ENCODE measurements at regions not wholly inside any gene's neighbourhood (a gene's known extent, or its start where the extent isn't known, plus 50 kb on each side); places are given as distances from the start of the nearest gene placed in this dataset.

DNA sequence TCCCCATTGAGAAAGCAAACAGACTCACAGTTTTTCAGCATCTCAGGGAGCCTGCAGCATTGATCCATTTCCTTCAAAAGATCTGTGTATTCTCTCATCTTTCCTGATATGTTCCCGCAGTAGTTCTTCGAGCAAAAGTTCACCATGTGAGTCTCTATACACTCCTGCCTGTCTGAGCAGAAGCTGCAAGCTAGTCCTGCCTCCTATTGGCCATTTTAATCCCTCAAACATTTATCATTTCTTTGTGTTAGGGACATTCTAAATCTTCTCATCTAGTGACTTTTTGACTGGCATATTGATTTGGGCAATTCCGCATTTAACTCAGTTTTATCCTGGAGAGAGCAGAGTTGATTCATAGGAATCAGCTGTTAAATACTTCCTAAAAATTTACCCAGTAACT is 660.4 kb upstream of the KLF12 start:
- no peaks in the 10 kb centered on the region for H3K4me1 Mint-ChIP-seq
- 93% methylated on average over 3 of the region's 3 CpGs for WGBS (ENCODE audit: insufficient coverage)
- no peak overlapping the region for H3K27ac Mint-ChIP-seq
- peaks cover 8% of the 10 kb centered on the region for H3K36me3 Mint-ChIP-seq
- intact Hi-C loops (cut with micrococcal nuclease), result no loop called here
- TF ChIP-seq CTCF (IDR thresholded peaks at IDR 0.05), result no peak
- H3K9me3 ChIP-seq (ENCODE audit: control insufficient read depth, insufficient read depth, low read length), result no peaks in the 10 kb centered on the region
- H3K36me3 ChIP-seq (ENCODE audit: control insufficient read depth, insufficient read depth, low read length), result no peaks in the 10 kb centered on the region
- peaks cover 0 to 2% of the 10 kb centered on the region in 2 donors for H3K9me3 Mint-ChIP-seq
- ATAC-seq (no peak), DNase-seq (no peak)
- H3K4me3 Mint-ChIP-seq, result no peak overlapping the region
- no peak overlapping the region for H3K4me3 ChIP-seq (ENCODE audit: low read length)
- no peaks in the 10 kb centered on the region for H3K4me1 ChIP-seq (ENCODE audit: control insufficient read depth, insufficient read depth, low read length)
- H3K27me3 ChIP-seq (ENCODE audit: control insufficient read depth, insufficient read depth, low read length), result no peaks in the 10 kb centered on the region
- no peak overlapping the region for H3K27ac ChIP-seq (ENCODE audit: low read length)
- H3K27me3 Mint-ChIP-seq (ENCODE audit: low read depth in 2 of 2), result peaks cover 6 to 12% of the 10 kb centered on the region in 2 donors

DNA sequence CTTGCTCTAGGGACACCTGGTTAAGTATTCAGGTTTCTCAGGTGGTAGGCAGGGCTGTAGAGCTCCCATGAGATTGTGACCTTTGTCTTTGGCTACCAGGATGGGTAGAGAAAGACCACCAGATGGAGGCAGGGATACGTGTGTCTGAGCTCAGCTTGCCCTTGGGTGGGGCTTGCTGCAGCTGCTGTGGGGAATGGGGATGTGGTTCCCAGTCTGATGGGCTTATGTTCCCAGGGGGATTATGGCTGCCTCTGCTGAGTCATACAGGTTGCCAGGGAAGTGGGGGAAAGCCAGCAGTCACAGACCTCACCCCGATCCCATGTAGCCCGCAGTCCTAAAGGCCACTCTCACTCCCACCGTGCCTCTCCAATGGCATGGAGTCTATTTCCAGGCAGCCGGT is 659.9 kb upstream of the KLF12 start:
- Mint-ChIP-seq H3K36me3 (peaks cover 8% of the 10 kb centered on the region), H3K27me3 (ENCODE audit: low read depth in 2 of 2) (peaks cover 6 to 12% of the 10 kb centered on the region in 2 donors), H3K4me1 (no peaks in the 10 kb centered on the region), H3K9me3 (peaks cover 0 to 2% of the 10 kb centered on the region in 2 donors), H3K27ac (no peak overlapping the region), H3K4me3 (no peak overlapping the region)
- no peak for TF ChIP-seq CTCF (IDR thresholded peaks at IDR 0.05)
- DNase-seq (no peak), ATAC-seq (no peak)
- Histone ChIP-seq H3K27me3 (ENCODE audit: control insufficient read depth, insufficient read depth, low read length) (no peaks in the 10 kb centered on the region), H3K27ac (ENCODE audit: low read length) (no peak overlapping the region), H3K9me3 (ENCODE audit: control insufficient read depth, insufficient read depth, low read length) (no peaks in the 10 kb centered on the region), H3K4me1 (ENCODE audit: control insufficient read depth, insufficient read depth, low read length) (no peaks in the 10 kb centered on the region), H3K36me3 (ENCODE audit: control insufficient read depth, insufficient read depth, low read length) (no peaks in the 10 kb centered on the region), H3K4me3 (ENCODE audit: low read length) (no peak overlapping the region)
- WGBS (ENCODE audit: insufficient coverage), result 89% methylated on average over 5 of the region's 5 CpGs
- intact Hi-C loops (cut with micrococcal nuclease), result no loop called here

DNA sequence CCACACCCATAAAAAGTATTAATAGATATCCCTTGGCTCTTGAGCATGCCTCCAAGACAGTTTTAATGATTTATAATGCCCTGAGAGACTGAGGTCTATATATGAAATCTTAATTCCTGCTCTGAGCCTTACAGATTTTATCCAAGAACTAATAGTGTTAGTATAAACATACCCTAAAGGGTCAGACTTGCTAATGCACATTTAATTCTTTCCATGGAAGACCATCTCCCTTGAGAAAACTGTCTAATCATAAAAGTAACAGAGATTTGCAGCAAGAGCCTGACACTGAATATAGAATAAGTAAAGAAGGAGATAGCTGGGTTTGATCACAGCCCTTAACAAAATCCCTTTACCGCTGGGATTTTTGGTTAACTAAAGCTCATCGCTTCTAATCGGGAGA is 650.8 kb upstream of the KLF12 start:
- H3K4me3 ChIP-seq (ENCODE audit: low read length), result no peak overlapping the region
- DNase-seq, result no peak
- H3K9me3 ChIP-seq (ENCODE audit: control insufficient read depth, insufficient read depth, low read length), result no peaks in the 10 kb centered on the region
- H3K27me3 Mint-ChIP-seq (ENCODE audit: low read depth in 2 of 2), result no peaks in the 10 kb centered on the region
- no peaks in the 10 kb centered on the region for H3K36me3 Mint-ChIP-seq
- H3K36me3 ChIP-seq (ENCODE audit: control insufficient read depth, insufficient read depth, low read length), result no peaks in the 10 kb centered on the region
- intact Hi-C loops (cut with micrococcal nuclease), result no loop called here
- H3K27ac ChIP-seq (ENCODE audit: low read length), result no peak overlapping the region
- no peaks in the 10 kb centered on the region for H3K4me1 Mint-ChIP-seq
- H3K4me1 ChIP-seq (ENCODE audit: control insufficient read depth, insufficient read depth, low read length), result no peaks in the 10 kb centered on the region
- TF ChIP-seq CTCF (IDR thresholded peaks at IDR 0.05), result no peak
- H3K27ac Mint-ChIP-seq, result no peak overlapping the region
- no peaks in the 10 kb centered on the region for H3K27me3 ChIP-seq (ENCODE audit: control insufficient read depth, insufficient read depth, low read length)
- no peak for ATAC-seq
- peaks cover 0 to 2% of the 10 kb centered on the region in 2 donors for H3K9me3 Mint-ChIP-seq
- WGBS (ENCODE audit: insufficient coverage), result 93% methylated on average over 3 of the region's 3 CpGs
- H3K4me3 Mint-ChIP-seq, result no peak overlapping the region

GRCh38 chr13:74778946-74779345 is 644.7 kb upstream of the KLF12 start:
- intact Hi-C loops (cut with micrococcal nuclease), result no loop called here
- DNase-seq (no peak), ATAC-seq (no peak)
- no CpG with 5 or more reads among the region's 2 CpGs for WGBS (ENCODE audit: insufficient coverage)
- no peak overlapping the region for H3K27ac ChIP-seq (ENCODE audit: low read length)
- no peaks in the 10 kb centered on the region for H3K27me3 ChIP-seq (ENCODE audit: control insufficient read depth, insufficient read depth, low read length)
- no peaks in the 10 kb centered on the region for H3K9me3 ChIP-seq (ENCODE audit: control insufficient read depth, insufficient read depth, low read length)
- H3K36me3 ChIP-seq (ENCODE audit: control insufficient read depth, insufficient read depth, low read length), result no peaks in the 10 kb centered on the region
- Mint-ChIP-seq H3K27me3 (ENCODE audit: low read depth in 2 of 2) (peaks cover 0 to 3% of the 10 kb centered on the region in 2 donors), H3K4me1 (no peaks in the 10 kb centered on the region), H3K4me3 (no peak overlapping the region), H3K36me3 (no peaks in the 10 kb centered on the region), H3K9me3 (peaks cover 0 to 2% of the 10 kb centered on the region in 2 donors), H3K27ac (no peak overlapping the region)
- H3K4me1 ChIP-seq (ENCODE audit: control insufficient read depth, insufficient read depth, low read length), result no peaks in the 10 kb centered on the region
- no peak overlapping the region for H3K4me3 ChIP-seq (ENCODE audit: low read length)
- no peak for TF ChIP-seq CTCF (IDR thresholded peaks at IDR 0.05)
